GM06990 (cell line): ENCODE measurements at regions not wholly inside any gene's neighbourhood (a gene's known extent, or its start where the extent isn't known, plus 50 kb on each side); places are given as distances from the start of the nearest gene placed in this dataset.

Experiments used
- DNase-seq: peaks from one replicate; pipeline ENCODE4 v3.0.0-alpha.2; 2011; ENCODE audit not compliant: insufficient read length; ENCODE audit errors: extremely low read depth
- H3K27me3 ChIP-seq: replicated peaks from 2 replicates; pipeline ENCODE4 v1.6.0; 2011; ENCODE audit warnings: low read length; ENCODE audit not compliant: control insufficient read depth, insufficient read depth
- H3K36me3 ChIP-seq: 2 replicates; pipeline ENCODE4 v1.5.1; 2011; ENCODE audit warnings: low read length; ENCODE audit not compliant: control insufficient read depth, insufficient read depth
- H3K4me3 ChIP-seq: replicated peaks from 2 replicates; pipeline ENCODE4 v1.5.1; 2011; ENCODE audit warnings: low read depth, mild to moderate bottlenecking, control low read depth, low read length
- TF ChIP-seq, protein P1 (sequence below): IDR thresholded peaks from 2 replicates; pipeline ENCODE4 v1.5.1; 2011; ENCODE audit warnings: low read length, control low read depth, mild to moderate bottlenecking, inconsistent platforms; ENCODE audit not compliant: insufficient read depth, poor library complexity, severe bottlenecking

DNA sequence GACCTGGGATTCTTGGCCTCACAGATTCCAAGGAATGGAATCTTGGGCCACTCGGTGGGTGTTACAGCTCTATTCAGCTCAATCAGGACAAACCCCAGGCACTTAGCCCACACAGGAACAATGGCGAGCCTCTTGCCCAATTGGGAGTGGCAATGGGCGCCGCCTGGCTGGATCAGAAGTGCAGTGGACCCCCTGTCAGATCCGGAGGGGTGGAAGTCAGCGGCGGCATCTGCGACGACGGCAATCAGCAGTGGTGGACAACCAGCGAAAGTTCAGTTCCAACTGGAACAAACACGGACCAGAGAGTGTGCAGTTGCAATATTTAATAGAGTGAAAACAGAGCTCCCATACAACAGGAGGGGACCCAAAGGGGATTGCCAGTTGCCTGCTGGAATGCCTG is 378.3 kb downstream of the CDH9 start:
- no peaks in the 10 kb centered on the region for H3K27me3 ChIP-seq
- no peaks in the 10 kb centered on the region for H3K36me3 ChIP-seq
- H3K4me3 ChIP-seq = no peak overlapping the region
- no peak for DNase-seq
- TF ChIP-seq, protein P1, sequence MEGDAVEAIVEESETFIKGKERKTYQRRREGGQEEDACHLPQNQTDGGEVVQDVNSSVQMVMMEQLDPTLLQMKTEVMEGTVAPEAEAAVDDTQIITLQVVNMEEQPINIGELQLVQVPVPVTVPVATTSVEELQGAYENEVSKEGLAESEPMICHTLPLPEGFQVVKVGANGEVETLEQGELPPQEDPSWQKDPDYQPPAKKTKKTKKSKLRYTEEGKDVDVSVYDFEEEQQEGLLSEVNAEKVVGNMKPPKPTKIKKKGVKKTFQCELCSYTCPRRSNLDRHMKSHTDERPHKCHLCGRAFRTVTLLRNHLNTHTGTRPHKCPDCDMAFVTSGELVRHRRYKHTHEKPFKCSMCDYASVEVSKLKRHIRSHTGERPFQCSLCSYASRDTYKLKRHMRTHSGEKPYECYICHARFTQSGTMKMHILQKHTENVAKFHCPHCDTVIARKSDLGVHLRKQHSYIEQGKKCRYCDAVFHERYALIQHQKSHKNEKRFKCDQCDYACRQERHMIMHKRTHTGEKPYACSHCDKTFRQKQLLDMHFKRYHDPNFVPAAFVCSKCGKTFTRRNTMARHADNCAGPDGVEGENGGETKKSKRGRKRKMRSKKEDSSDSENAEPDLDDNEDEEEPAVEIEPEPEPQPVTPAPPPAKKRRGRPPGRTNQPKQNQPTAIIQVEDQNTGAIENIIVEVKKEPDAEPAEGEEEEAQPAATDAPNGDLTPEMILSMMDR = no peak

DNA sequence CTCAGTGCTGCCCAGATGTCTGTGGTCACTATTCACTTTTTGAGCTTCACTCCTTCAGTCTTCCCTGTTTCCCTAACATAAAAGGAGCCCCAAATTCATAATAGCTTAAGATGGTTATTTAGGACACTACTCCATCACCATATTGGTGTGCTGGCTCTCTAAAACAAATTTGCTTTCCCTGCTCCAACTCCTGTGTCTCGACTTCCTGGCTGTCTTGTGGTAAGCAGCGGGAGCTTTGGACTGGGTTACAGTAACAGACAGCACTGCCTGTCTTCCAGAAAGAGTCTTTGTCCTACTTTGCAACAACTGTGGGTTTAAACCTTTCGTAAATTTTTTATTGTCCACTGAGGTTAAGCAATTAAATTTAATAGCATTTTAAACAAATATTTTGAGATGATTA is 389.4 kb downstream of the CDH9 start:
- TF ChIP-seq, protein P1 = no peak
- Histone ChIP-seq H3K4me3 (no peak overlapping the region), H3K36me3 (no peaks in the 10 kb centered on the region), H3K27me3 (no peaks in the 10 kb centered on the region)
- DNase-seq = no peak

DNA sequence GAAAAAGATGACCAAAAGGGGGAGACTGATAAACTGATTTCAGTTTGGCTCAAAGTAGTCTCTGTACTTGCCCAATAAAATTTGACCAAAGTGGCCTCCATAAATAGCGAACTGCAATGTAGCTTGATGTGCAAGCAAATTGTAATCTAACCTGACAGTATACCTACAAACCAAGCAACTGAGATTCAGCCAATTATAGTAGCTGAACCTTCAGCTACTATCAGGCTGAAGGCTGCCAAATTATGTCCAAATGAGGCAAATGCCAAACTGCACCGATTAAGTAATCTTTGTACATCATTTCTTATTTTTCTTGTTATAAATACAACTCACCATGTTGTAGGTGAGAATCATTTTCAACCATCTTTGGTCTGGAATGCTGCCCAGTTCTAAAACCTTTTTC is 390.6 kb downstream of the CDH9 start:
- H3K4me3 ChIP-seq = no peak overlapping the region
- no peak for DNase-seq
- no peaks in the 10 kb centered on the region for H3K27me3 ChIP-seq
- TF ChIP-seq, protein P1 = no peak
- H3K36me3 ChIP-seq = no peaks in the 10 kb centered on the region

DNA sequence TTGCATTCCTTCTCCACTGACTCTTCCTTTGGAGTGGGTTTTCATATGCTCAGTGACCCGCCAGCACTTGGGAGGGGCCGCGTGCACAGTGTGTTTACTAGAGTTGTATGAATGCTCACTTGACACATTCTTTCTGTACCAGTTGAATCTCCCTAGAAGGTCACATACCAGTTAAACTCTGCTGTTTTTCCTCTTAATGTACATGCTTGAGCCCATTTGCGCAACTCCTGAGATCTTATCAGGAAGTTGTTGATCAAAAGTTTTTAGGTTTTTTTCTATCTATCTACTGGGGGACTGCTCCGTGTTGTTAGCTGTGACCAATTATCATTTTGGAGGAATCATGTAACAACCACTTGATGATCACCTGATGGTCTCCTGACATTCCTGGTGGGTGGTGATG is 392.7 kb downstream of the CDH9 start:
- H3K27me3 ChIP-seq = no peaks in the 10 kb centered on the region
- TF ChIP-seq, protein P1 = no peak
- H3K4me3 ChIP-seq = no peak overlapping the region
- H3K36me3 ChIP-seq = no peaks in the 10 kb centered on the region
- no peak for DNase-seq

DNA sequence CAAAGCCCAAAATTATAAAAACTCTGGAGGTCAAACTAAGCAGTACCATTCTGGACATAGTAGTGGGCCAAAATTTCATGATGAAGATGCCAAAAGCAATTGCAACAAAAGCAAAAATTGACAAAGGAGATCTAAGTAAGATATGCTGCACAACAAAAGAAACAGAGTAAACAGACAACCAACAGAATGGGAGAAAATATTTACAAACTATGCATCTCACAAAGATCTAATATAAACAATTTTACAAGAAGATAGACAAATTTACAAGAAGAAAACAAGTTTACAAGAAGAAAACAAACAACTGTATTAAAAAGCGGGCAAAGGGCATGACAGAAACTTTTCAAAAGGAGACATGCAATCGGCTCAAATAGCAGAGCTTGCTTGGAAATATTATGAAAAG is 396.9 kb downstream of the CDH9 start:
- H3K4me3 ChIP-seq = no peak overlapping the region
- TF ChIP-seq, protein P1 = no peak
- no peaks in the 10 kb centered on the region for H3K27me3 ChIP-seq
- no peak for DNase-seq
- no peaks in the 10 kb centered on the region for H3K36me3 ChIP-seq

DNA sequence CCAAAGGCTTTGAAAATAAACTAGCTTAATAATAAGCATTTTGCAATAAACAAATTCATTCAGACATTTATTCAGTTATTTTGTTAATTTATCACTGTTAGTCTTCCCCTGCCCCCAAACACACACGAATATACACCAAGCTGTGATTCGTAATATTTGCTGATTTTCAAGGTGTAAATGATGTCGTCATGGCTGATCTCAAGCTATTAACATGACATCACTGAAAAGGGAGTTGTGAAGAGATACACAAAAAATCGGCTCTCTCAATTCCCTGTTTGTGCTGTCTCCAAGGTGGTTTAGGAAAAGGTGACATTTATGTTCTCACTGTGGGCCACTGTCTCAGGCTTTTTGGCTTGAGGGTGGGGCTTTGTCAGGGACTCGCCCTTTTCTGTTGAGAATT is 413.3 kb downstream of the CDH9 start:
- TF ChIP-seq, protein P1 = no peak
- DNase-seq = no peak
- no peaks in the 10 kb centered on the region for H3K27me3 ChIP-seq

More for the DNA sequence above, 413.3 kb downstream of the CDH9 start:
- H3K36me3 ChIP-seq = no peaks in the 10 kb centered on the region
- no peak overlapping the region for H3K4me3 ChIP-seq
